Suppressor macrophage treated with lipopolysaccharide for 1 hour (primary cell): ENCODE measurements at regions not wholly inside any gene's neighbourhood (a gene's known extent, or its start where the extent isn't known, plus 50 kb on each side); places are given as distances from the start of the nearest gene placed in this dataset.

Experiments used
- DNase-seq, 3 donors: peaks; one replicate each; pipeline ENCODE4 v3.0.0-alpha.2; 2020 to 2022

DNA sequence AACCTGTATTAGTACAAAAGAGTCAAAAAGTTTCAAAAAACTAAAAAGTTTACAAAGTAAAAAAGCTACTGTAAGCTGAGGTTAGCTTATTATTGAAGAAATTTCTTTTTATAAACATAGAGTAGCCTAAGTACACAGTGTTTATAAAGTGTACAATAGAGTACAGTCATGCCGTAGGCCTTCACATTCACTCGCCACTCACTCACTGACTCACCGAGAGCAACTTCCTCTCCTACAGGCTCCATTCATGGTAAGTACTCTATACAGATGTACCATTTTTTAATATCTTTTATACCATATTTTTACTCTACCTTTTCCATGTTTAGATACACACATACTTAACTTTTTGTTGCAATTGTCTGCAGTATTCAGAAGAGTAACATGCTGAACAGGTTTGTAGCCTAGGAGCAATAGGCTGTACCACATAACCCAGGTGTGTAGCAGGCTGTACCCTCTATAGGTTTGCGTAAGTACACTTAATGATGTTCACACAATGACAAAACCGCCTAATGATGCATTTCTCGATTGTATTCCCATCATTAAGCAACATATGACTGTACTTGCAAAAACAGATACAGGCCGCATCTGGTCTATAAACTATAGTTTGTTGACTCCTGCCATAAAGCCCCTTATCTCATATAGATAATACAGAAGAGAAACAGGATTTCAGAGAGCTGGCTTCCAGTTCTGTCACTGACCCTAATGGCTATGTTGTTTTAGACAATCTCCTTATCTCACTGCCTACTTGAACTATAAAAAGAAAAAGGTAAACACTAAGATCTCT is 438.8 kb downstream of the HTR7 start:
- no peak for DNase-seq

- DNase-seq, result no peak
Observed at GRCh38 chr10:90420637-90421318, 437.1 kb downstream of the HTR7 start.

- DNase-seq, result no peak
Observed at GRCh38 chr10:90421874-90422273, 436.0 kb downstream of the HTR7 start.

DNA sequence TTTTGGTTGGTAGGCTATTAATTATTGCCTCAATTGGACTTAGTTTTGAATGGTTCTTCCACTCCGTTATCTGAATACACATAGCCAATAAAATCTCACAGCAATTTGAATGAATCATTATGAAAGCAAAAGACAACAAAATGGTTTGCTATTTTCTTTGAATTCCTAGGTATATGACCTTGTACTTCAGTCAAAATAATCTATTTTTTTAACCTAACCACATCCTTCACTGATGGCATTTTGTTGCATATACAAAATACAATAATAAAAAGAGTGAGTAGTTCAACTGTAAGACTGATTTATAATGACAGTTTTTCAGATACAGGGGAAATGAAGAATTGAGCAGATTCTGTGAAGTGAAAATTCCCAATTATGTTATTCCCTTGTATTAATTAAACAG is 433.1 kb downstream of the HTR7 start:
- DNase-seq, result no peak

DNA sequence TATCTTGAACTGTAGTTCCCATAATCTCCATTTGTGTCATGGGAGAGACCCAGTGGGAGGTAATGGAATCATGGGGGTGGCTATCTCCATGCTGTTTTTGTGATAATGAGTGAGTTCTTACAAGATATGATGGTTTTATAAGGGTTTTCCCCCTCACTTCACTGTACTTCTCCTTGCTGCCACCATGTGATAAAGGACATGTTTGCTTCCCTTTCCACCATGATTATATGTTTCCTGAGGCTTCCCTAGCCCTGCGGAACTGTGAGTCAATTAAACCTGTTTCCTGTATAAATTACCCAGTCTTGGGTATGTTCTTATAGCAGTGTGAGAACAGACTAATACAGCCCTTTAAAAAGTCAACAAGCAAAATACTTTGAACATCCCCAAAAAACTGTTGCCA is 427.7 kb downstream of the HTR7 start:
- no peak for DNase-seq

GRCh38 chr10:90432866-90433265 is 425.0 kb downstream of the HTR7 start:
- DNase-seq, result no peak

DNA sequence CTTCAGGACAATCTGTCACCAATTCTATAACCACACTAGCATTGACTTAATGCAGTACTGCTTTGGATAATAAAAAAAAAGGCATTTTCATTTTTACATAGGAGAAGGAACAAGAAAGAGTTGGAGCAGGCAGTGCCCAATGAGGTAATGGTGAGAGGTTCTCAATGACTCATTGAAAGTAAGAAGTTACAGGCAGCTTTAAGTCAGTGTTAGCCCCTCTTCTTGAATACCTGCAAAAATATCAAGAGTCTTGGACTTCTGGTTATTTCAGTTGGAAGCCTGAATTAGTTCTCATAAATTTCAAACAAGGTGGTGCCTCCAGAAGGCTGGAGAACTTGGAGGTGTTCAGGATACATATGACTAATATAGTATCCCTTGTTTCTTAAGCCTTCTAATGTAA is 422.5 kb downstream of the HTR7 start:
- no peak for DNase-seq

GRCh38 chr10:90437452-90437851 is 420.4 kb downstream of the HTR7 start:
- no peak for DNase-seq

GRCh38 chr10:90440870-90441269 is 417.0 kb downstream of the HTR7 start:
- DNase-seq, result no peak

- DNase-seq, result peak in 1 of 3 donors; percentile 11
Observed at GRCh38 chr10:90443342-90443741, 414.5 kb downstream of the HTR7 start.

GRCh38 chr10:90447831-90448230 is 410.0 kb downstream of the HTR7 start:
- no peak for DNase-seq

- no peak for DNase-seq
Observed at GRCh38 chr10:90450797-90451196, 407.0 kb downstream of the HTR7 start.

DNA sequence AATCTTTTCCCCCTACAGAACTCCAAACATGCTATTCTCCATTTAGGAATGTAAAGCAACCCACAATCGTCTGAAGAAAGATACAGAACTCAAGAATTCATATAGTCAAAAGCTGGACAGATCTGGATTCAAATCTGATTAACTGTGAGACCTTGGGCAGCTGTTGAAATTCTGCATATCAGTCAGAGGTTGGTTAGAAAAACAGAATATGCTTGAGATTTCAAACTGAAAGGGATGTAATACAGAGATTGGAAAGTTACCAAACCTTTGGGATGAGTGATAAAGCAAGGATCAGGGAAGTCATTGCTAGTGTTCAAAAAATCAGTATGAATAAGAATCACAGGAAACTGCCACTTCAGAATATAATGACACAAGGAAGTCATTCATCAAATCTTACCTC is 406.6 kb downstream of the HTR7 start:
- no peak for DNase-seq

DNA sequence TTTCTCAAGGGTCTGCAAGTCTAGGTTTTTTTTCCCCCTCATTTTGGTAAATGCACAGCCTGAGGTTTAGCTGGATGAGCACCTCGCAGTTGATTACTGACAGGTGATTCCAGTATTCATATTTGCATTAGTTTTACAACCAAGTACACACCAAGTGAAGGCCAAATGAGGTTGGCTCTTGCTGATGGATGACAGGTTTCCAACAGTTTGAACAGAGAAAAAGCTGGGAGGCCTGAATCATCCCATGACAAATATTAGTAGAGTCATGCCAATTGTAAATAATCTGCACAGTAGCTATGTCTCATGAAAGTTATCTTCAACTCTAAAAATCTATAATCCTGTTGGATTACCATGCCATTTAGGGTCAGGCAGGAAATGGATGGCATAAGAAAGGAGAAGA is 399.8 kb downstream of the HTR7 start:
- no peak for DNase-seq

- DNase-seq, result no peak
Observed at GRCh38 chr10:90458571-90458970, 399.3 kb downstream of the HTR7 start.

DNA sequence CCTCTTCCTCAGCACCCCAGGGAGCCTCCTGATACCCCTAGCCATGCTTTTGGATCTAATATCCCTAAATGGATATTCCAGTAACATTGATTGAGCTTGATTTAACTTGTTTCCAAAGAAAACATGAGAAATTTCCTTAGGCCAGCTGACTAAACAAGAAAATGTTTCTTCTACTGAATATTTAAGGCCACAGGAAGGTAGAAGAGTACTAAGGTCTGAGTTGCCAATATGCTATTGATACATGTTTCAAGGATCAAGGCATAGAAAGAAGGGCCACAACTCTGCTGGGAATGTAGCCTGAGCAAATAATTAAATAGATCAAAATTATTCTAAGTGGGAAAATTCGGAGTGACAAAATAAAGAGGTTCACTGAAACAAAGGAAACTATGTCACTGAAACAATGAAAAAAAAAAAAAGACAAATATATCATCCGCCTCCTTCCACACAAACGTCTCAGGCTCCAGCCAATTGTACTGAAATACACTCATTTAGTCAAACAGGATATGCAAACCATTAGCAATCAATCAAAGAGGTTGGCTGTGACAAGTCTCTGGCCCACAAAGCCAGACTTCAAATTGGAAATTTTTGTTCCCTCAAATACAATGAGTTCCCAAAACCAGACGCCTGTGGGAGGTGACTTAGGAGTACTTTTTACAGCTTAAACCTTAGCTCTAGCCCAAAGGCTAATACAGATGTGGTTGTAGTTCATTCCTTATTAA is 396.2 kb downstream of the HTR7 start:
- DNase-seq, result no peak

DNA sequence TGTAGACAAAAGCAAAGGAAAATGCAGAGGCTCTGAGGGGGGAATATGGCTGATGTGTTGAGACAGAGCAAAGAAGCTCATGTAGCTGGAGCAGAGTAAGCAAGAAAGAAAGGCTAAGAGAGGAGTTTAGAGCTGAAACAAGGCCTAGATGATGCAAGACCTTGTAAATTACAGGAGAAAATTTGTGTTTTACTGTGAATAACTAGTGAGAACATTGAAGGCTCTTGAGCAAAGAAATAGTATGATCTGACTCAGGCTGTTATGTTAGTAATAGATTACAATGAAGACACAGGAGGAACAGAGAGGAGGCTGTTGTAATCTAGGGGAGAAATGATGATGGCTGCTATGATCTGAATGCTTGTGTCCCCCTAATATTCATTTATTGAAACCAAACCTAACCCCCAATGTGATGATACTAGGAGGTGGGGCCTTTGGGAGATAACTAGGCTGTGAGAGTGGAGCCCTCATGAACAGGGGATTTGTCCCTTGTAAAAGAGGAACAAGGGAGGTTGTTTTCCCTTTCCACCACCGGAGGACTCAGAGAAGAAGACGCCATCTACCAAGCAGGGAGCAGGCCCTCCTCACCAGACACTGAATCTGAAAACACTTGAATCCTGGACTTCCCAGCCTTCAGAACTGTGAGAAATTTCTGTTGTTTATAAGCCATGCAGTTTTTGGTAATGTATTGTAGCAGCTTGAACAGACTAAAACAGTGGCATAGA is 394.9 kb downstream of the HTR7 start:
- DNase-seq, result no peak

DNA sequence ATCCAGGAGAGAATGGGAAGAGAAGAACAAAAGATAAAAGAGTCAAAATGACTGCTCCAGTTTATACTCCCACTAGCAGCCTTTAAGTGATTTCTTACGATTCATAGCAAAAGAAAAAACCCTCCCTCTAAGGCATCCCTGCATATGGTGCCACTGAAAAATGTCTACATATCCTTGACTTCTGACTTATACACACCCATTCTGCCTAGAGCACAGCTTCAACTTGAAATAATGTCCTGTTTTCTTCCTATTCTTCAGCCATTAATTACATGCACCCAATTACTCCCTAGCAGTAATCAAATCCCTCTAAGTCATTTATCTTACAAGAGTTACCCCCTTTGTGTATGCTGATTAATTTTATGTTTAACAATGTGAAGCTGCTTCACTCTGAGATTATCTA is 393.5 kb downstream of the HTR7 start:
- DNase-seq, result no peak

- no peak for DNase-seq
Observed at GRCh38 chr10:90470966-90471365, 386.9 kb downstream of the HTR7 start.

- no peak for DNase-seq
Observed at GRCh38 chr10:90480466-90480865, 377.4 kb downstream of the HTR7 start.

DNA sequence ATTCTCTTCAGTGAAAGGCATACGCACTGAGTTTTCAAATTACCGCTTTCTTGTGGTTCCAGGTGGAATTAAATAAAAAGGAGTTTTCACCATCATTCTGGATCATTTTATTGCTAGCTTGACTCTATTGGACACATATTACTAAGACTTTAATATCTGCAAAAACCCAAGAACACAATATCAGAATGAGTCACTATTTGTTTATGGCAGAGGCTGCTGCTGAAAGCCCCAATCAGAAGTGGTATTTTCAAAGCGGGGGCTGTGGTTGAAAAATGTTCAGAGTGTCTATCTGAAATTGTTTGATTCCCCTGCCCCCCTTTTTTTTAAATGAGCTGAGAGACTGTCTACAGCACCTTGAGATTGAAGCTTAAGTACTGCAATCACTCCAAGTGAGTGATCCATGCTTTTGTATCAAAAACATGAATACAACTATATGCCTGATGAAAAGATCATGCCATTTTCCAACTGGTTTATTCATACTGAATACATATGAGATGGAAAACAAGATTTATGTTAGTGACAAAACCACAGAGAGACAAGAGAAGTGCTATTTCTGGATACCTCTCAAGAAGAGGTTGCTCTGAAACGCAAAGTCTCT is 376.4 kb downstream of the HTR7 start:
- no peak for DNase-seq

DNA sequence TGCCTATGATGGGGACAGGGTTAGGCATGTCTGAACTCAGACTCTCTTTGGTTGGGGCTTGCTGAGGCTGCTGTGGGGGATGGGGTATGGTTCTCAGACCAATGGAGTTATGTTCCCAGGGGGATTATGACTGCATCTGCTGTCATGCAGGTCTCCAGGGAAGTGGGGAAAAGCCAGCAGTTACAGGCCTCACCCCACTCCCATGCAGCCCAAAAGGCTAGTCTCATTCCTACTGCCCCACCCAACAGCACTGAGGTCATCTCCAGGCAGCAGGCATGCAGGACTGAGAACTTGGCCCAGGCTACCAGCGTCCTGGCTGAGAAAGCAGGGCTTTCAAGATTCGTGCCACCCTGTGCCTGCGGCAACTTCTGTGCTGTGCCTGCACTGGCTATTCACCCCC is 373.3 kb downstream of the HTR7 start:
- no peak for DNase-seq

- no peak for DNase-seq
Observed at GRCh38 chr10:90494183-90494582, 363.7 kb downstream of the HTR7 start.
